ENCODE measurements at regions not wholly inside any gene's neighbourhood (a gene's known extent, or its start where the extent isn't known, plus 50 kb on each side); places are given as distances from the start of the nearest gene placed in this dataset.

DNA sequence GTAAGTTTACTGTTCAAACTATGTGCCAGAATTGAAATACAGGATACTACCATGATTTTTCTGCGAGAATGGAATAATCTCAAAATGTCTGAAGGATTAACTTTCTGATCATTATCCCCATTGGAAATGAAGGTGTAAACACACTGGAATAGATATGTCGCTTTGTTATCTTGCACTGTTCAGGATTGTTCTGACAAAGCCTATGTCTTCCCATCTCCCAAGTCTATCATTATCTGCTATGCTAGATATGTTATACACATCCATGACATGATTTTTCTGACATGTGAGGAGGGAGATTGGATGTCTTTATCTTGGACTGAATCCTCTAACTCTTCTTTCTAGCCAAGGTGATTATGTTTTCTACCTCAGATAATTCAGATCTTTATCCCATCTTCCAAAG is 1239.3 kb upstream of the ADGRL4 start:
- TF ChIP-seq, protein P1, sequence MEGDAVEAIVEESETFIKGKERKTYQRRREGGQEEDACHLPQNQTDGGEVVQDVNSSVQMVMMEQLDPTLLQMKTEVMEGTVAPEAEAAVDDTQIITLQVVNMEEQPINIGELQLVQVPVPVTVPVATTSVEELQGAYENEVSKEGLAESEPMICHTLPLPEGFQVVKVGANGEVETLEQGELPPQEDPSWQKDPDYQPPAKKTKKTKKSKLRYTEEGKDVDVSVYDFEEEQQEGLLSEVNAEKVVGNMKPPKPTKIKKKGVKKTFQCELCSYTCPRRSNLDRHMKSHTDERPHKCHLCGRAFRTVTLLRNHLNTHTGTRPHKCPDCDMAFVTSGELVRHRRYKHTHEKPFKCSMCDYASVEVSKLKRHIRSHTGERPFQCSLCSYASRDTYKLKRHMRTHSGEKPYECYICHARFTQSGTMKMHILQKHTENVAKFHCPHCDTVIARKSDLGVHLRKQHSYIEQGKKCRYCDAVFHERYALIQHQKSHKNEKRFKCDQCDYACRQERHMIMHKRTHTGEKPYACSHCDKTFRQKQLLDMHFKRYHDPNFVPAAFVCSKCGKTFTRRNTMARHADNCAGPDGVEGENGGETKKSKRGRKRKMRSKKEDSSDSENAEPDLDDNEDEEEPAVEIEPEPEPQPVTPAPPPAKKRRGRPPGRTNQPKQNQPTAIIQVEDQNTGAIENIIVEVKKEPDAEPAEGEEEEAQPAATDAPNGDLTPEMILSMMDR (IDR thresholded peaks at IDR 0.05; ENCODE audit: low read length) = no peak
- no peak for TF ChIP-seq EZH2 (IDR thresholded peaks at IDR 0.05; ENCODE audit: borderline replicate concordance, low read length)
